SK-N-SH treated with all-trans-retinoic acid at 6 μM for 48 hours (cell line): ENCODE measurements at regions not wholly inside any gene's neighbourhood (a gene's known extent, or its start where the extent isn't known, plus 50 kb on each side); places are given as distances from the start of the nearest gene placed in this dataset.

ENCODE experiments used
- ATAC-seq: fragments of 200-7000 bp; cut with Tn5 transposase; 3 replicates; pipeline ENCODE4 v1.9.1; 2020; ENCODE audit warnings: mild to moderate bottlenecking, moderate library complexity
- ARNTL ChIP-seq: fragments of 450-650 bp; formaldehyde crosslinking; IDR thresholded peaks from 2 replicates; pipeline ENCODE4 v1.5.0; 2020; ENCODE audit warnings: low read depth, mild to moderate bottlenecking, moderate library complexity, borderline replicate concordance
- BACH2 ChIP-seq: fragments of 250-450 bp; sonication (Bioruptor Pico); IDR thresholded peaks from 2 replicates; pipeline ENCODE4 v1.9.0; 2021; ENCODE audit warnings: mild to moderate bottlenecking, borderline replicate concordance
- CSDC2 ChIP-seq: fragments of 250-450 bp; sonication (Bioruptor Pico); IDR thresholded peaks from 2 replicates; pipeline ENCODE4 v1.5.0; 2020; ENCODE audit warnings: mild to moderate bottlenecking, moderate library complexity
- ESRRG ChIP-seq: fragments of 250-450 bp; sonication (Bioruptor Pico); IDR thresholded peaks from 2 replicates; pipeline ENCODE4 v1.6.1; 2021; ENCODE audit warnings: mild to moderate bottlenecking
- ISL1 ChIP-seq: fragments of 250-450 bp; sonication (Bioruptor Pico); IDR thresholded peaks from 2 replicates; pipeline ENCODE4 v2.1.2; 2022; ENCODE audit warnings: mild to moderate bottlenecking, moderate library complexity
- OSR1 ChIP-seq: fragments of 250-450 bp; sonication (Bioruptor Pico); IDR thresholded peaks from 2 replicates; pipeline ENCODE4 v1.8.0; 2022; ENCODE audit warnings: moderate library complexity, mild to moderate bottlenecking, inconsistent platforms
- PPARA ChIP-seq: fragments of 250-450 bp; sonication (Bioruptor Pico); IDR thresholded peaks from 2 replicates; pipeline ENCODE4 v1.5.0; 2020; ENCODE audit warnings: mild to moderate bottlenecking, borderline replicate concordance
- RARB ChIP-seq: fragments of 250-450 bp; sonication (Bioruptor Pico); IDR thresholded peaks from 2 replicates; pipeline ENCODE4 v1.8.0; 2021; ENCODE audit warnings: mild to moderate bottlenecking, moderate library complexity
- SNAI2 ChIP-seq: fragments of 250-450 bp; sonication (Bioruptor Pico); IDR thresholded peaks from 2 replicates; pipeline ENCODE4 v1.5.0; 2020; ENCODE audit warnings: mild to moderate bottlenecking, moderate library complexity
- TCF4 ChIP-seq: fragments of 250-450 bp; sonication (Bioruptor Pico); IDR thresholded peaks from 2 replicates; pipeline ENCODE4 v1.8.0; 2021; ENCODE audit warnings: mild to moderate bottlenecking, moderate library complexity, borderline replicate concordance
- TOX ChIP-seq: fragments of 250-450 bp; sonication (Bioruptor Pico); IDR thresholded peaks from 2 replicates; pipeline ENCODE4 v1.8.0; 2021; ENCODE audit warnings: mild to moderate bottlenecking, moderate library complexity, borderline replicate concordance
- TSHZ2 ChIP-seq: fragments of 250-450 bp; sonication (Bioruptor Pico); IDR thresholded peaks from 2 replicates; pipeline ENCODE4 v1.5.0; 2020; ENCODE audit warnings: mild to moderate bottlenecking, moderate library complexity
- ZC3H10 ChIP-seq: fragments of 250-450 bp; sonication (Bioruptor Pico); IDR thresholded peaks from 2 replicates; pipeline ENCODE4 v1.5.1; 2021; ENCODE audit warnings: mild to moderate bottlenecking, moderate library complexity
- ZFP3 ChIP-seq: fragments of 250-450 bp; sonication (Bioruptor Pico); IDR thresholded peaks from 2 replicates; pipeline ENCODE4 v1.5.0; 2020; ENCODE audit warnings: mild to moderate bottlenecking, moderate library complexity
- ZFP30 ChIP-seq: fragments of 450-650 bp; formaldehyde crosslinking; IDR thresholded peaks from 2 replicates; pipeline ENCODE4 v1.5.0; 2022; ENCODE audit warnings: mild to moderate bottlenecking, moderate library complexity
- ZNF565 ChIP-seq: fragments of 450-650 bp; formaldehyde crosslinking; conservative IDR thresholded peaks from 2 replicates; pipeline ENCODE4 v1.5.0; 2020; ENCODE audit warnings: low read depth, mild to moderate bottlenecking, moderate library complexity
- ZNF70 ChIP-seq: fragments of 450-650 bp; formaldehyde crosslinking; IDR thresholded peaks from 2 replicates; pipeline ENCODE4 v1.5.0; 2020; ENCODE audit warnings: mild to moderate bottlenecking, moderate library complexity
- ZNF8 ChIP-seq: fragments of 450-650 bp; formaldehyde crosslinking; IDR thresholded peaks from 2 replicates; pipeline ENCODE4 v1.5.0; 2020; ENCODE audit warnings: mild to moderate bottlenecking, moderate library complexity
- TF ChIP-seq, protein P1 (sequence below): fragments of 250-450 bp; sonication (Bioruptor Pico); IDR thresholded peaks from 2 replicates; pipeline ENCODE4 v1.8.0; 2020; ENCODE audit warnings: mild to moderate bottlenecking, moderate library complexity, borderline replicate concordance
- TF ChIP-seq, protein P2 (sequence below): fragments of 250-450 bp; sonication (Bioruptor Pico); IDR thresholded peaks from 2 replicates; pipeline ENCODE4 v1.8.0; 2021; ENCODE audit warnings: low read depth, mild to moderate bottlenecking, moderate library complexity, borderline replicate concordance
- TF ChIP-seq, protein P3 (sequence below): fragments of 250-450 bp; sonication (Bioruptor Pico); IDR thresholded peaks from 2 replicates; pipeline ENCODE4 v1.5.1; 2021; ENCODE audit warnings: mild to moderate bottlenecking, moderate library complexity

DNA sequence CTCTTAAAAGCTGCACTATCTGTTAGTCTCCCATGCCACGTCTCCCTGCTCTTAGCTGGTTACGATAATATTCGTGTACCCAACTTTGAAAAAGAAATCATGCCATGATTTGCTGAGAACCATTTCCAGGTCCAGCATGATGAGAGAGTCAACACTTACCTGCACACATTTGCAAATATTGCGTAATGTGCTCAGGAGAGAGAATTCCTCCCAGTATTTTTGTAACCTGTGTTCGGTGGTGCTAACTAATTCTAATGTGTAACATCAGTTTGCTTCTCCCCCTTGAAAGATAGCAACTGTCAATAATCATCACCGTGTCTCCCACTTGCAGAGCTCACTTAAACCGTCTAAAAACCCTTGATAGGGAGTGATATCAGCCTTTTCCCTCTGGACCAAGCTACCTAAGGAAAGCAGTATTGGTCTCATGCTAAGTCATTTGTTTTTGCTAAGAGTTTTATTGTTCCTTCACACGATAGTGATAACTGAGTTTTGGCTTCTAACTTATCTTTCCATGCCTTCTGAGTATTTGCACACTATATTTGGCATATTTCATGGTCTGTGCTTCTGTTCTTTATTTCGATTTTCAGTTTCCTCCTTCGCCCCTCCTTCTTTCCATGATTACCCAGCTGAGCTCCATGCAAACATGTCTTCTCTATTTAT, 61.1 kb upstream of the IRF2BP2 start:
- ATAC-seq = no peak

DNA sequence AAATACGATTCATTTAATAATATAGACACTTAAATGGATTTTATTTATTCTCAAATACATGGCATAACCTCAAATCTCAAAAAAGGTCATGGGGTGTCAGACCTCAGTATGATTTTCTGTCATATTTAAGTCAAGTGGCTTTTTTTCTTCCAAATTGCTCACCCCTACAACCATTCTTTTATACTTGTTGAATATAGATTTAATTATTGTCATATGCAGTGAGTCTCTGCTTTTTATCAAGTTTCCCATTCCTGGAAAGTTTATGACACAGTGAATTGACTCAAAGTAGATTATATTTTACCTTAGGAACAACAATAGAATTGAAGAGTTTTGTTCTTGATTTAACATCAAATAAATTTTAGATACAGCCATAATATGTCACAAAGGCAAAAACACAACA, 59.5 kb upstream of the IRF2BP2 start:
- ATAC-seq = peak; percentile 56; the same call in 2 of the 3 replicates
- TF ChIP-seq ZFP30 (CRISPR knock-in tag) = no peak
- TF ChIP-seq RARB = 0 out of 2 replicates have a peak, but pooled peaks have one; percentile 49
- TF ChIP-seq ZC3H10 (CRISPR knock-in tag) = peak; percentile 61; the same call in 1 of the 2 replicates

More for the DNA sequence above, 61.1 kb upstream of the IRF2BP2 start:
- TF ChIP-seq ZC3H10 (CRISPR knock-in tag) (no peak), ESRRG (CRISPR knock-in tag) (no peak), ARNTL (no peak), ISL1 (no peak), ZNF8 (CRISPR knock-in tag) (no peak), TCF4 (CRISPR knock-in tag) (no peak), ZFP30 (CRISPR knock-in tag) (no peak), ZNF565 (CRISPR knock-in tag) (no peak), SNAI2 (CRISPR knock-in tag) (no peak), TSHZ2 (CRISPR knock-in tag) (no peak), ZFP3 (CRISPR knock-in tag) (no peak), PPARA (CRISPR knock-in tag) (no peak), CSDC2 (CRISPR knock-in tag) (no peak), TOX (CRISPR knock-in tag) (no peak), ZNF70 (CRISPR knock-in tag) (no peak)
- TF ChIP-seq, protein P1, sequence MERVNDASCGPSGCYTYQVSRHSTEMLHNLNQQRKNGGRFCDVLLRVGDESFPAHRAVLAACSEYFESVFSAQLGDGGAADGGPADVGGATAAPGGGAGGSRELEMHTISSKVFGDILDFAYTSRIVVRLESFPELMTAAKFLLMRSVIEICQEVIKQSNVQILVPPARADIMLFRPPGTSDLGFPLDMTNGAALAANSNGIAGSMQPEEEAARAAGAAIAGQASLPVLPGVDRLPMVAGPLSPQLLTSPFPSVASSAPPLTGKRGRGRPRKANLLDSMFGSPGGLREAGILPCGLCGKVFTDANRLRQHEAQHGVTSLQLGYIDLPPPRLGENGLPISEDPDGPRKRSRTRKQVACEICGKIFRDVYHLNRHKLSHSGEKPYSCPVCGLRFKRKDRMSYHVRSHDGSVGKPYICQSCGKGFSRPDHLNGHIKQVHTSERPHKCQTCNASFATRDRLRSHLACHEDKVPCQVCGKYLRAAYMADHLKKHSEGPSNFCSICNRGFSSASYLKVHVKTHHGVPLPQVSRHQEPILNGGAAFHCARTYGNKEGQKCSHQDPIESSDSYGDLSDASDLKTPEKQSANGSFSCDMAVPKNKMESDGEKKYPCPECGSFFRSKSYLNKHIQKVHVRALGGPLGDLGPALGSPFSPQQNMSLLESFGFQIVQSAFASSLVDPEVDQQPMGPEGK (CRISPR knock-in tag) = no peak
- TF ChIP-seq, protein P2, sequence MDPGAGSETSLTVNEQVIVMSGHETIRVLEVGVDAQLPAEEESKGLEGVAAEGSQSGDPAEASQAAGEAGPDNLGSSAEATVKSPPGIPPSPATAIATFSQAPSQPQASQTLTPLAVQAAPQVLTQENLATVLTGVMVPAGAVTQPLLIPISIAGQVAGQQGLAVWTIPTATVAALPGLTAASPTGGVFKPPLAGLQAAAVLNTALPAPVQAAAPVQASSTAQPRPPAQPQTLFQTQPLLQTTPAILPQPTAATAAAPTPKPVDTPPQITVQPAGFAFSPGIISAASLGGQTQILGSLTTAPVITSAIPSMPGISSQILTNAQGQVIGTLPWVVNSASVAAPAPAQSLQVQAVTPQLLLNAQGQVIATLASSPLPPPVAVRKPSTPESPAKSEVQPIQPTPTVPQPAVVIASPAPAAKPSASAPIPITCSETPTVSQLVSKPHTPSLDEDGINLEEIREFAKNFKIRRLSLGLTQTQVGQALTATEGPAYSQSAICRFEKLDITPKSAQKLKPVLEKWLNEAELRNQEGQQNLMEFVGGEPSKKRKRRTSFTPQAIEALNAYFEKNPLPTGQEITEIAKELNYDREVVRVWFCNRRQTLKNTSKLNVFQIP (CRISPR knock-in tag) = no peak
- TF ChIP-seq, protein P3, sequence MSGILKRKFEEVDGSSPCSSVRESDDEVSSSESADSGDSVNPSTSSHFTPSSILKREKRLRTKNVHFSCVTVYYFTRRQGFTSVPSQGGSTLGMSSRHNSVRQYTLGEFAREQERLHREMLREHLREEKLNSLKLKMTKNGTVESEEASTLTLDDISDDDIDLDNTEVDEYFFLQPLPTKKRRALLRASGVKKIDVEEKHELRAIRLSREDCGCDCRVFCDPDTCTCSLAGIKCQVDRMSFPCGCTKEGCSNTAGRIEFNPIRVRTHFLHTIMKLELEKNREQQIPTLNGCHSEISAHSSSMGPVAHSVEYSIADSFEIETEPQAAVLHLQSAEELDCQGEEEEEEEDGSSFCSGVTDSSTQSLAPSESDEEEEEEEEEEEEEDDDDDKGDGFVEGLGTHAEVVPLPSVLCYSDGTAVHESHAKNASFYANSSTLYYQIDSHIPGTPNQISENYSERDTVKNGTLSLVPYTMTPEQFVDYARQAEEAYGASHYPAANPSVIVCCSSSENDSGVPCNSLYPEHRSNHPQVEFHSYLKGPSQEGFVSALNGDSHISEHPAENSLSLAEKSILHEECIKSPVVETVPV = no peak

- ATAC-seq = no peak
- TF ChIP-seq ESRRG (CRISPR knock-in tag) (no peak), RARB (no peak)
Observed at GRCh38 chr1:234668577-234668955, 58.6 kb upstream of the IRF2BP2 start.

GRCh38 chr1:234667600-234668576, 57.9 kb upstream of the IRF2BP2 start:
- ATAC-seq = no peak
- TF ChIP-seq ZFP3 (CRISPR knock-in tag) = no peak
- TF ChIP-seq BACH2 = no peak
- TF ChIP-seq ZFP30 (CRISPR knock-in tag) = no peak
- TF ChIP-seq ZC3H10 (CRISPR knock-in tag) = no peak
- TF ChIP-seq ISL1 = no peak
- TF ChIP-seq TOX (CRISPR knock-in tag) = no peak
- TF ChIP-seq, protein P2 (CRISPR knock-in tag) = no peak
- no peak for TF ChIP-seq CSDC2 (CRISPR knock-in tag)
- no peak for TF ChIP-seq ZNF70 (CRISPR knock-in tag)
- no peak for TF ChIP-seq ARNTL
- no peak for TF ChIP-seq ZNF565 (CRISPR knock-in tag)
- TF ChIP-seq OSR1 (CRISPR knock-in tag) = no peak
- no peak for TF ChIP-seq TSHZ2 (CRISPR knock-in tag)
